GM18511 (cell line): ENCODE measurements at regions not wholly inside any gene's neighbourhood (a gene's known extent, or its start where the extent isn't known, plus 50 kb on each side); places are given as distances from the start of the nearest gene placed in this dataset.

Experiments used
- ATAC-seq: cut with Tn5 transposase; IDR thresholded peaks from one replicate; pipeline ENCODE4 v1.9.1; 2021; ENCODE audit warnings: mild to moderate bottlenecking, moderate library complexity; ENCODE audit not compliant: unreplicated experiment

DNA sequence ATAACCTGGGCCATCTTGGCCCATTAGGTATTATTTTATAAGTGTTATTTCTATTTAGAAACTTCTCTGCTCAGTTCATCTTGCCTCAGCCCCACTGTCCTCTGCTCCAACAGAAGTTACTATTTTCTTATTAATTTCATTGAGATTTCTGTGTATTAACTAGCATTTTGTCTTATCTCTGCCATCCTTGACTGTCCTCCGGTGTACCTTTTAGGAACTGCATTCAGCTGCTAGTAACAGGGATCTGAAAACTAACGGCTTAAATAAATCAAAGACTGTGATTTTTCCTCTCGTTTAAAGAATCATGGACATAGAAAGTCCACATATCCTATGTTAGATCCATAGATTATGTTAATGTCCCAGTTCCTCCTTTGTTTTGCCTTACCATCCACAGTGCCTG is 382.5 kb downstream of the MATN1 start:
- ATAC-seq = no peak

DNA sequence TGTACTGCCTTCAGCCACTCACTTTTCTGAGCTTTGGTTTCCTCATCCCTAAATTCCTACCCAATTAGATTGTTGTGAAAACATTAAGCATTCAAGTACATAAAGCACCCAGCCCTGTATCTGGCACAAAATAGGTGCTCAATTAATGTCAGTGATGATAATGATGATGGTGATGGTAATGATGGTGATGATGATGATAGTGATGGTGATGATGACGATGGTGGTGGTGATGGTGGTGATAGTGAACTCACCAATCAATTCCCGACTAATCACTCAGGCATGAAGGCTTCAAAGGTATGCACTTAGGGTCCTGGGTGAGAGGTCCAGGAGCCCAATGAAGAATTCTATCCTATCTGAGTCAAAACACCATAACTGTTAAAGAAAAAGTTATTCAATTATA is 383.5 kb downstream of the MATN1 start:
- no peak for ATAC-seq

DNA sequence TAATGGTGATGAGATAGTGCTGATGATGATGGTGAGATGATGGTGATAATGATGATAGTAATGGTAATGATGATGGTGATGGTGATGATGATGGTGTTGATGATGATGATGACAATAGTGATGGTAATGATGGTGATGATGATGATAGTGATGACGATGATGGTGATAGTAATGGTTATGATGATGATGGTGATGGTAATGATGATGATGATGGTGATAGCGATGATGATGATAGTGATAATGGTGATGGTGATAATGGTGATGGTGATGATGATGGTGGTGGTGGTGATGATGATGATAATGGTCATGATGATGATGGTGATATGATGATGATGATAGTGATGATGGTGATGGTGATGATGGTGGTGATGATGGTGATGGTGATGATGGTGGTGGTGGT is 384.6 kb downstream of the MATN1 start:
- ATAC-seq = no peak

DNA sequence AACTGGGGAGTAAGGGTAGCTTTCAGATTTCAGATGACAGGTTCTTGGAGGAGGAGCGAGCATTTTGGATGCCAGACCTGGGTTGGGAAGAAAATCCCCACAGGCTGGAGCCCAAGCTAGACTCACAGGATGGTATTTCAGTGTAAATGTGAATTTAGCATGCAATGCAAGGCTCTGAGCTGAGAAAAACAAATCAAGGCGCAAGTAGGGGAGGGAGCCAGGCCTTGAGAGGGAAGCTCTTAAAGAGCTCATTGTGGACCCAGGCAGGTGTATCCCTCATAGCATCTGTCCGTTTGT is 386.1 kb downstream of the MATN1 start:
- no peak for ATAC-seq

- ATAC-seq = no peak
Observed at GRCh38 chr1:30336550-30337323, 386.6 kb downstream of the MATN1 start.

- ATAC-seq = no peak
Observed at GRCh38 chr1:30335997-30336390, 387.4 kb downstream of the MATN1 start.

DNA sequence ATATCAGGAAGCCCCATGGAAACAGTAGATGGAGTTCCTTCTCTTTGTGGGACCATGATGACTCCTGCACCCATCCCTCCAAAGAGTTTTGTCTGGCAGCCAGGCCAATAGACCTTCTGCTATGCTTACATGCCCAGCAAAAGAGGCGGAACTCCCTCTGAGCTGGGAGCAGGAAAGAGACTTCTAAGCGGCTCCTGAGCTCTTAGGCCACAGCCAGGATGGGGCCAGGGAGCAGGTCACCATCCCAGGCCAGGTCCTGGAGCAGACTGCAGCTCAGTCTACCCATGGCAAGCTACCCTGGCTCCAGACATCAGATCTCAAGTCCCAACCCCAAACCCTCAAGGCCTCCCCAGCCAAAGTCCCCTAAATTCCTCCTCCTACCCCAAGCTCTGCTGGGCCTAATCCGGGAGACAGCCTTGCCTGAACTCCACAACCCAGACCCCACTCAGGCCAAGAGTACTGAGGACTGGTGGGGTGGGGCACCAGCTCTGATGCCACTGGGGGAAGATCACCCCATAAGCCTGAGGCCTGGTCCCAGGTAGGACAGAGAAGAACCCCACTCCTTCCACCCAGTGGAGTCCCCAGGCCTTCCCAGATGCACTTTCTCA is 387.9 kb downstream of the MATN1 start:
- no peak for ATAC-seq

GRCh38 chr1:30334767-30335166 is 388.6 kb downstream of the MATN1 start:
- ATAC-seq = no peak

GRCh38 chr1:30332116-30333094 is 391.0 kb downstream of the MATN1 start:
- ATAC-seq = no peak

GRCh38 chr1:30331415-30332065 is 391.8 kb downstream of the MATN1 start:
- no peak for ATAC-seq

GRCh38 chr1:30330644-30331043 is 392.7 kb downstream of the MATN1 start:
- no peak for ATAC-seq

DNA sequence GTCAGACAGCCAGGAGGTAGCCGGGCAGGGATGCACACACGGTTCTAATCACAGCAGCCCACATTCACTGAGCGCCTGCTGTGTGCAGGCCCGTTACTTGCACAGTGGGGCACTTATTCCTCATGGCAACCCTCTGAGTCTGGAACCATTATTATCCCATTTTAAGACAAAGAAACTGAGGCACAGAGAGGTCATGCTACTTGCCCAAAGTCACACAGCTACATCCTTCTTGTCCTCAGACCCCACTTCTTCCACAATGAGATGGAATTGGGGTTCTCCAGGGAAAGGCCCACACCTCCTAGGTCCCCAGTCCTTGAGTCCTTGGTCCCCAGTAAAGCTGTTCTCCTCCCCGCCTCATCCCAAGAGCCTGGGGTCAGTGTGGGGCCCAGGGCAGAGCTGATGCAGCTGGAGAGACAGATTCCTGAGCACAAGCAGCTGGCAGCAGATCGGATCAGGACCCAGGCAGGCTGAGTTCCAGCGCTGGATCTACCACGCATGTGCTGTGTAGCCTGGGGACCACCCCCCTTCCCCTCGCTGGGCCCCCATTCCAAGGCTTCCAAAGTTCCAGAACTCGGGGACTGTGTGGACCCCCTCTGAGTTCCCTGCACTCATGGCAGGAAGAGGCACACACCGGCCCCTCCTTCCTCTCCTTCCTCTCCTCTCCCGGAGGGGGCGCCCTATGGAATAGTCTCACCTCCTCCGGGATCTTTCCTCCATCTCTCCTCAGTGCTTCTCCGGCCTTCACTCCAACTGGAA is 393.4 kb downstream of the MATN1 start:
- no peak for ATAC-seq

- ATAC-seq = no peak
Observed at GRCh38 chr1:30329263-30329753, 394.1 kb downstream of the MATN1 start.

DNA sequence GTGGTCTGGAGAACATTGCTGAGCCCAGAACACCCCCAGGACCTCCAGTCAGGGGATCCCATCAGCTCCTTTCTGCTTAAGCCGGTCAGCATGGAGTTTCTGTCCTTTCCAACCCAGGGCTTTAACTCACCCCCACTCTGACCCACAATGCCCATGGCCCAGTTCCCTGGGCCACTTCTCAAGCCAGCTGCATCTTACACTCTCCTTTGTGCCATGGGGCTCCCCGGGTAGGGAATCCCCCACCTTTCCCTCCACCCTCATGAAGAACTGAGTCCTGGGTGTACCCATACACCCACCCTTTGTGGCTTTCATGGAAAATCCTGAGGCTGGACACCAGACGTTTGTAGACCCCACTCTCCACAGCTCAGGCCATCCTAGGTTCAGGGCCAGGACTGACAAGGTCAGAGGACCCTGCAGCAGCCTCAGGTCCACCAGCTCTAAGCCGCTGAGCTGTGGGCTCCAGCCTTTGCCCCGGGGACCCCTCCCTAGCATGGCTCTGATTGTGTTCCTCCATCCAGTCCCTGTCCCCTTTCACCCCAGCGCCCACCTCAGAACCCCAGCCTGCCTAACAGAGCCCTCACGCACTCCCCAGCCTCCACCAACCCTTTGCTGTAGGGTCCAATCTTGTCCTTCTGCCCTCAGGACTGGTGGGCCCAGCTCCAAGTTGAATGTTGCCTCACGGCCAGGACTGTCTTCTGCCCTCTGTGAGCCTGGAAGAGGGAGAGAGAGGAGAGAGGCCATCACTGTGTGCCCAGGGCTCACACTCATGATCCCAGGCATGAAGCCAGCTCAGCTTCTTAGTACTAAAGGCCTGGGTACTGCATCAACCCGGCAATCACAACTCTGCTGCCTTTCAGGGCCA is 394.8 kb downstream of the MATN1 start:
- no peak for ATAC-seq

- no peak for ATAC-seq
Observed at GRCh38 chr1:30328100-30328370, 395.4 kb downstream of the MATN1 start.

- ATAC-seq = no peak
Observed at GRCh38 chr1:30327370-30328099, 395.9 kb downstream of the MATN1 start.

DNA sequence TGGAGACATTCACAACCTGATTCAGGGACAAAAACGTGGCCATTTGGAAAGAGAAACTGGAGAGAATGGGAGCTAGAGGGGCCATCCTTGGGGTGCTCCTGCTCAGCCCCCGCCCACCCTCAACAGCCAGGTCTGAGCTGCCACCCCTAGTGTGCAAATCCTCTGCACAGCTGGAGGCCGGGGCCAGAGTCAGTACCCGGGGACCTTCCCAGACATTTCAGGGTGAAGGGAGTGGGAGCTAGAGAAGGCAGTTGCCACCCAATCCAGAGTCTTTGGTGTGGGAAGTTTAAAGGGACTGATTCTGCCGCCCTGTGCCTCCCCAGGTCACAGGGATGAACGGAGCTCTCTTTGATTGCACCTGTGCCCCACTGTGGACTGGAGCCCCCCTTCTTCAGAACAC is 397.4 kb downstream of the MATN1 start:
- no peak for ATAC-seq

- no peak for ATAC-seq
Observed at GRCh38 chr1:30325085-30325935, 398.1 kb downstream of the MATN1 start.
